Progenitor cell of endocrine pancreas (in vitro differentiated cells): ENCODE measurements at regions not wholly inside any gene's neighbourhood (a gene's known extent, or its start where the extent isn't known, plus 50 kb on each side); places are given as distances from the start of the nearest gene placed in this dataset.

Experiments
- DNase-seq: peaks from one replicate; pipeline ENCODE4 v3.0.0; 2021; ENCODE audit warnings: low spot score; ENCODE audit not compliant: unreplicated experiment
- H3K27ac Mint-ChIP-seq: 2 replicates; pipeline ENCODE4 v1.8.0; 2021; ENCODE audit warnings: mild to moderate bottlenecking, moderate library complexity, mixed read lengths
- H3K27me3 Mint-ChIP-seq: 2 replicates; pipeline ENCODE4 v1.8.0; 2021; ENCODE audit warnings: mixed read lengths
- H3K36me3 Mint-ChIP-seq: 2 replicates; pipeline ENCODE4 v1.8.0; 2022; ENCODE audit warnings: mixed read lengths; ENCODE audit not compliant: insufficient read depth
- H3K4me1 Mint-ChIP-seq: 2 replicates; pipeline ENCODE4 v1.8.0; 2021; ENCODE audit warnings: low read depth, mixed read lengths
- H3K4me3 Mint-ChIP-seq: 2 replicates; pipeline ENCODE4 v1.8.0; 2021; ENCODE audit warnings: low read depth, mild to moderate bottlenecking, moderate library complexity, mixed read lengths
- H3K9me3 Mint-ChIP-seq: 2 replicates; pipeline ENCODE4 v1.8.0; 2021; ENCODE audit warnings: low read depth, mixed read lengths
- TF ChIP-seq, protein P1 (sequence below): fragments of 200-600 bp; sonication (generic); IDR thresholded peaks from one replicate; pipeline ENCODE4 v1.5.0; 2021; ENCODE audit warnings: antibody characterized with exemption, mild to moderate bottlenecking; ENCODE audit not compliant: unreplicated experiment

DNA sequence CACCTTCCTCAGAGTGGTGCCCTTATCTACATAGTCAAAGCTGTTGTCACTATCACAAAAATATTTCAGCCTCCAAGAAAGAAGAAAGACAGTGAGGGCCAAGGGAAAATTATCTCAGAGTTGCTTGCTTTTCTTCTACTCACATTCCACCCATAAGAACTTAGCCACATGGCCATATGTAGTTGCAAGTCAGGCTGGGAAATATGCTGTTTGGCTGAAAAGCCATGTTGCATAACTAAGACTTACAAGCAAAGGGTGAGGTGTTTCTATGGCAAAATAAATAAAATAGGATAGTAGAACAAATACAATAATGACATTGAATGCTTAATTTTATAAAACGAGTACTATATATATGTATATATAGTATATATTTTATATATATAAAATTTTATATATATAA, 365.9 kb upstream of the PABPC4L start:
- TF ChIP-seq, protein P1, sequence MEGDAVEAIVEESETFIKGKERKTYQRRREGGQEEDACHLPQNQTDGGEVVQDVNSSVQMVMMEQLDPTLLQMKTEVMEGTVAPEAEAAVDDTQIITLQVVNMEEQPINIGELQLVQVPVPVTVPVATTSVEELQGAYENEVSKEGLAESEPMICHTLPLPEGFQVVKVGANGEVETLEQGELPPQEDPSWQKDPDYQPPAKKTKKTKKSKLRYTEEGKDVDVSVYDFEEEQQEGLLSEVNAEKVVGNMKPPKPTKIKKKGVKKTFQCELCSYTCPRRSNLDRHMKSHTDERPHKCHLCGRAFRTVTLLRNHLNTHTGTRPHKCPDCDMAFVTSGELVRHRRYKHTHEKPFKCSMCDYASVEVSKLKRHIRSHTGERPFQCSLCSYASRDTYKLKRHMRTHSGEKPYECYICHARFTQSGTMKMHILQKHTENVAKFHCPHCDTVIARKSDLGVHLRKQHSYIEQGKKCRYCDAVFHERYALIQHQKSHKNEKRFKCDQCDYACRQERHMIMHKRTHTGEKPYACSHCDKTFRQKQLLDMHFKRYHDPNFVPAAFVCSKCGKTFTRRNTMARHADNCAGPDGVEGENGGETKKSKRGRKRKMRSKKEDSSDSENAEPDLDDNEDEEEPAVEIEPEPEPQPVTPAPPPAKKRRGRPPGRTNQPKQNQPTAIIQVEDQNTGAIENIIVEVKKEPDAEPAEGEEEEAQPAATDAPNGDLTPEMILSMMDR: no peak
- DNase-seq: no peak
- no peaks in the 10 kb centered on the region for H3K36me3 Mint-ChIP-seq
- H3K4me3 Mint-ChIP-seq: no peak overlapping the region
- peaks cover 16% of the 10 kb centered on the region for H3K9me3 Mint-ChIP-seq
- H3K4me1 Mint-ChIP-seq: no peaks in the 10 kb centered on the region
- H3K27ac Mint-ChIP-seq: no peak overlapping the region
- no peaks in the 10 kb centered on the region for H3K27me3 Mint-ChIP-seq

DNA sequence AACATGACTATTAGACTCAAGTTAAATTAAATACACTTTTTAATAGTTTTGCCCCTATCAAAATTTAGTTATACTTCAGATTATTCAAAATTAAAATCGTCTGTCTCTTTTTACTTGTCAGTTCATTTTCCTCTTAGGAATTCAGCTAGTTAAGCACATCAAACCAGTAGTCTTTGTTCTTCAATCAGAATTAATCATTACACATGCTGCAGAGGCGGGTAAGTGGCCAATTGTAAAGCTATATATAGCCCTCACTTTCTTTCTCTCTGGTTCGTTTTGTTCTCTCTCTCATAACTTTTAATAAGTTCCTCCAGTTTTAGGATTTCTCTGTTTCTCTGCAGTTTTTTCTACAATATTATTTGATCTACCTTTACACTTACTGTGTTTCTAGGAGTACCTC, 359.1 kb upstream of the PABPC4L start:
- Mint-ChIP-seq H3K4me3 (no peak overlapping the region), H3K27ac (no peak overlapping the region), H3K9me3 (no peaks in the 10 kb centered on the region), H3K27me3 (no peaks in the 10 kb centered on the region), H3K4me1 (peaks cover 1% of the 10 kb centered on the region), H3K36me3 (no peaks in the 10 kb centered on the region)
- DNase-seq: no peak
- TF ChIP-seq, protein P1: no peak

DNA sequence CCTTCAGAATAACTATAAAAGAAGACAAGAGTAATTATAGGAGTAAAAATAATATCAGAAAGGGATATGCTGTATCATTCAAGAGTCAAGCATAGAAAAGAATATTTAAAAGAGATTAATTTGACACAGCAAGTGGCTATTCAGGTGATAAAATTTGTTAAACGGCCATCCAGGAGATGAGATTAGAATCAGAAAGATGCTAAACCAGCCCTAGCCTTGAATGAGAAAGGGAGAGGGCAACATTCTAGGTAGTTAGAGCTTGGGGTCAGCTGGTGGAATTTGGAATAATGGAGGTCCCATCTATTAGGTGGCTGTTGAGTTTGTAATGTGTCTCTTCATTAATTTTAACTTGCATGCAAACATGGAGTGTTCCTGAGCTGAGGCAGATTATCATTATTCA, 350.5 kb upstream of the PABPC4L start:
- H3K9me3 Mint-ChIP-seq: peaks cover 15% of the 10 kb centered on the region
- no peak overlapping the region for H3K27ac Mint-ChIP-seq
- no peak overlapping the region for H3K4me3 Mint-ChIP-seq
- no peaks in the 10 kb centered on the region for H3K4me1 Mint-ChIP-seq
- peaks cover 3% of the 10 kb centered on the region for H3K36me3 Mint-ChIP-seq
- TF ChIP-seq, protein P1: no peak
- H3K27me3 Mint-ChIP-seq: no peaks in the 10 kb centered on the region
- DNase-seq: no peak

DNA sequence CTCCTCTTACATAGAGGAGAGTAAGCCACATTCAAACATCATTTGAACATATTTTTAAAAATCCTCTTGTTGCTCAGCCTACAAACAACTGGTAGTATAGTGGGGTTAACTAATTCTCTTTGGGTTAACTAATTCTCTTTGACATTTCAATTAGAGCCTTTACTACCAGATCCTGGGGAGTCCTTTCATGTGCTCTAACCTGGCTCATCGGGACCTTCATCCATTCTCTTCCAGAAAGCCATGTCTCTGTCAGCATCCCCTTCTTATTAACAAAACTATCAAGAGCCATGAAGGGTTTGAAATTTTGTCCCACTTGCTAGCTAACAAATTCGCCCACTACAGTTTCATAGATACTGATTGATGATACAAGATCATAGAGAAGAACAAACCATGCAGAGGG, 349.8 kb upstream of the PABPC4L start:
- no peak overlapping the region for H3K4me3 Mint-ChIP-seq
- no peak overlapping the region for H3K27ac Mint-ChIP-seq
- no peaks in the 10 kb centered on the region for H3K27me3 Mint-ChIP-seq
- DNase-seq: no peak
- peaks cover 3% of the 10 kb centered on the region for H3K36me3 Mint-ChIP-seq
- TF ChIP-seq, protein P1: no peak
- peaks cover 20% of the 10 kb centered on the region for H3K9me3 Mint-ChIP-seq
- no peaks in the 10 kb centered on the region for H3K4me1 Mint-ChIP-seq

DNA sequence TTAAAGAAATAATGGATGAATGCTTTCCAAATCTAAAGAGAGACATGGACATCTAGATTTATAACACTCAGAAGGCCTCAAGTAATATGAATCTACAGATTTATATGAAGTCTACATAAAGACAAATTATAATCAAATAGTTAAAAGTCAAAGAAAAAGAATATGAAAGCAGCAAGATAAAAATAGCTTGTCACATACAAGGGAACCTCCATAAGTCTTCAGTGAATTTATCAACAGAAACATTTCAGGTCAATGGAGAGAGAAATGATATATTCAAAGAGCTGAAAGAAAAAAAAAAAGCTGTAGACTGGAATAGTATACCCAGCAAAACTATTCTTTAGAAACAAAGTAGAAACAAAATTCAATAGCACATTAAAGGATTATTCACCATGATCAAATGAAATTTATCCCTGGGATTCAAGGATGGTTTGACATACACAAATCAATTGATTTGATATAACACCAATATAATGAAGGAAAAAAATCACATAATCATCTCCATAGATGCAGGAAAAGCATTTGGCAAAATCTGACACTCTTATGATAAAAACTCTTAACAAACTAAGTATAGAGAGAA, 346.6 kb upstream of the PABPC4L start:
- H3K4me1 Mint-ChIP-seq: peaks cover 2% of the 10 kb centered on the region
- no peaks in the 10 kb centered on the region for H3K27me3 Mint-ChIP-seq
- no peak overlapping the region for H3K27ac Mint-ChIP-seq
- peaks cover 21% of the 10 kb centered on the region for H3K9me3 Mint-ChIP-seq
- DNase-seq: no peak
- TF ChIP-seq, protein P1: no peak
- peaks cover 3% of the 10 kb centered on the region for H3K36me3 Mint-ChIP-seq
- H3K4me3 Mint-ChIP-seq: no peak overlapping the region
